Fibroblast of villous mesenchyme (primary cell): ENCODE measurements at regions not wholly inside any gene's neighbourhood (a gene's known extent, or its start where the extent isn't known, plus 50 kb on each side); places are given as distances from the start of the nearest gene placed in this dataset.

Source experiments
- DNase-seq: peaks from one replicate; pipeline ENCODE4 v3.0.0-alpha.2; 2010; ENCODE audit warnings: low read depth
- H3K4me3 ChIP-seq: 2 replicates; pipeline ENCODE4 v1.5.1; 2011; ENCODE audit warnings: low read depth, mild to moderate bottlenecking, low read length
- CTCF ChIP-seq: IDR thresholded peaks from 2 replicates; pipeline ENCODE4 v1.5.1; 2012; ENCODE audit warnings: low read depth, mild to moderate bottlenecking, low read length; ENCODE audit not compliant: insufficient read depth

- DNase-seq, result no peak
- H3K4me3 ChIP-seq, result no peak overlapping the region
- TF ChIP-seq CTCF, result no peak
Observed at GRCh38 chr18:42258301-42258965, 303.4 kb downstream of the PIK3C3 start.

GRCh38 chr18:42261731-42262130, 306.7 kb downstream of the PIK3C3 start:
- no peak for DNase-seq
- no peak overlapping the region for H3K4me3 ChIP-seq
- no peak for TF ChIP-seq CTCF

GRCh38 chr18:42264497-42264896, 309.5 kb downstream of the PIK3C3 start:
- H3K4me3 ChIP-seq, result no peak overlapping the region
- DNase-seq, result no peak
- TF ChIP-seq CTCF, result no peak

- peak; percentile 3 for DNase-seq
- no peak for TF ChIP-seq CTCF
Observed at GRCh38 chr18:42268186-42268725, 313.2 kb downstream of the PIK3C3 start.

GRCh38 chr18:42268798-42269197, 313.8 kb downstream of the PIK3C3 start:
- DNase-seq, result no peak
- no peak for TF ChIP-seq CTCF
- no peak overlapping the region for H3K4me3 ChIP-seq

More at GRCh38 chr18:42268186-42268725, 313.2 kb downstream of the PIK3C3 start:
- no peak overlapping the region for H3K4me3 ChIP-seq

GRCh38 chr18:42271647-42272414, 316.8 kb downstream of the PIK3C3 start:
- DNase-seq, result no peak
- H3K4me3 ChIP-seq, result no peak overlapping the region
- no peak for TF ChIP-seq CTCF
